ENCODE measurements at regions not wholly inside any gene's neighbourhood (a gene's known extent, or its start where the extent isn't known, plus 50 kb on each side); places are given as distances from the start of the nearest gene placed in this dataset.

- no peak for DNase-seq (ENCODE audit: extremely low spot score in 2 of 2)
- H3K4me3 ChIP-seq, result no peak overlapping the region
- no peaks in the 10 kb centered on the region for H3K4me1 ChIP-seq
- intact Hi-C loops (cut with DNase I), result no loop called here
- H3K36me3 ChIP-seq, result no peaks in the 10 kb centered on the region
- TF ChIP-seq CTCF (IDR thresholded peaks at IDR 0.05) (no peak), POLR2AphosphoS5 (IDR thresholded peaks at IDR 0.05; ENCODE audit: insufficient read depth in 1 of 2, low read depth in 1 of 2) (no peak), POLR2A (IDR thresholded peaks at IDR 0.05) (no peak)
- H3K27ac ChIP-seq, result no peak overlapping the region
- no peaks in the 10 kb centered on the region for H3K9me3 ChIP-seq
- no peaks in the 10 kb centered on the region for H3K27me3 ChIP-seq
These were observed 128.8 kb upstream of the TRIB2 start for GRCh38 chr2:12587729-12588522.

GRCh38 chr2:12588986-12589385, 127.8 kb upstream of the TRIB2 start:
- Histone ChIP-seq H3K36me3 (no peaks in the 10 kb centered on the region), H3K4me1 (no peaks in the 10 kb centered on the region), H3K9me3 (no peaks in the 10 kb centered on the region), H3K27me3 (no peaks in the 10 kb centered on the region), H3K4me3 (no peak overlapping the region), H3K27ac (no peak overlapping the region)
- TF ChIP-seq POLR2AphosphoS5 (IDR thresholded peaks at IDR 0.05; ENCODE audit: insufficient read depth in 1 of 2, low read depth in 1 of 2) (no peak), POLR2A (IDR thresholded peaks at IDR 0.05) (no peak), CTCF (IDR thresholded peaks at IDR 0.05) (no peak)
- DNase-seq (ENCODE audit: extremely low spot score in 2 of 2), result no peak
- intact Hi-C loops (cut with DNase I), result no loop called here

GRCh38 chr2:12589802-12590320, 126.9 kb upstream of the TRIB2 start:
- Histone ChIP-seq H3K4me3 (no peak overlapping the region), H3K4me1 (no peaks in the 10 kb centered on the region), H3K9me3 (no peaks in the 10 kb centered on the region), H3K27me3 (no peaks in the 10 kb centered on the region), H3K27ac (no peak overlapping the region), H3K36me3 (no peaks in the 10 kb centered on the region)
- TF ChIP-seq POLR2A (IDR thresholded peaks at IDR 0.05), result no peak
- TF ChIP-seq CTCF (IDR thresholded peaks at IDR 0.05), result no peak
- TF ChIP-seq POLR2AphosphoS5 (IDR thresholded peaks at IDR 0.05; ENCODE audit: insufficient read depth in 1 of 2, low read depth in 1 of 2), result no peak
- intact Hi-C loops (cut with DNase I), result no loop called here
- DNase-seq (ENCODE audit: extremely low spot score in 2 of 2), result no peak

- no peaks in the 10 kb centered on the region for H3K4me1 ChIP-seq
- intact Hi-C loops (cut with DNase I), result no loop called here
These were observed 124.4 kb upstream of the TRIB2 start for GRCh38 chr2:12592296-12592695.

More at GRCh38 chr2:12592296-12592695, 124.4 kb upstream of the TRIB2 start:
- Histone ChIP-seq H3K36me3 (no peaks in the 10 kb centered on the region), H3K27ac (no peak overlapping the region), H3K4me3 (no peak overlapping the region), H3K9me3 (no peaks in the 10 kb centered on the region), H3K27me3 (no peaks in the 10 kb centered on the region)
- DNase-seq (ENCODE audit: extremely low spot score in 2 of 2), result no peak
- no peak for TF ChIP-seq CTCF (IDR thresholded peaks at IDR 0.05)
- TF ChIP-seq POLR2A (IDR thresholded peaks at IDR 0.05), result no peak
- no peak for TF ChIP-seq POLR2AphosphoS5 (IDR thresholded peaks at IDR 0.05; ENCODE audit: insufficient read depth in 1 of 2, low read depth in 1 of 2)
